ENCODE measurements at regions not wholly inside any gene's neighbourhood (a gene's known extent, or its start where the extent isn't known, plus 50 kb on each side); places are given as distances from the start of the nearest gene placed in this dataset.

DNA sequence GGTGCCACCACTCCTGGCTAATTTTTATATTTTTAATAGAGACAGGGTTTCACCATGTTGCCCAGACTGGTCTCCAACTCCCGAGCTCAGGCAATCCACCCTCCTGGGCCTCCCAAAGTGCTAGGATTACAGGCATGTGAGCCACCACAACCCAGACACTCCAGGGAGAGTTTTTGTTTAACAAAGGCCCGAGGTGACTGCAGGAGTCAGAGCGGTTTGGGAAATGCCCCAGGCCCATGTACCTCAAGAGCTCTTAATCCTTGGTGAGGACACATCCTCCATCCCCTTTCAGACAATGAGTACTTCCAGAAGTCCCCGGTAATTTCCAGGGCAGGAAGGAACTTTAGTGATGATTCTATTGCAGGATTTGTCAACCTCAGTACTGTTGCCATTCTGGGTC lies 176.0 kb downstream of the ESRRB start:
- POLR2A ChIA-PET: no interaction called here
- no peak for ATAC-seq
- intact Hi-C loops (cut with micrococcal nuclease): no loop called here
- CTCF ChIA-PET: no interaction called here
- no peak overlapping the region for H3K4me3 Mint-ChIP-seq
- no peak overlapping the region for H3K27ac Mint-ChIP-seq
- H3K9me3 Mint-ChIP-seq: no peaks in the 10 kb centered on the region
- H3K4me1 Mint-ChIP-seq (ENCODE audit: low read depth): no peaks in the 10 kb centered on the region
- TF ChIP-seq, protein P1, sequence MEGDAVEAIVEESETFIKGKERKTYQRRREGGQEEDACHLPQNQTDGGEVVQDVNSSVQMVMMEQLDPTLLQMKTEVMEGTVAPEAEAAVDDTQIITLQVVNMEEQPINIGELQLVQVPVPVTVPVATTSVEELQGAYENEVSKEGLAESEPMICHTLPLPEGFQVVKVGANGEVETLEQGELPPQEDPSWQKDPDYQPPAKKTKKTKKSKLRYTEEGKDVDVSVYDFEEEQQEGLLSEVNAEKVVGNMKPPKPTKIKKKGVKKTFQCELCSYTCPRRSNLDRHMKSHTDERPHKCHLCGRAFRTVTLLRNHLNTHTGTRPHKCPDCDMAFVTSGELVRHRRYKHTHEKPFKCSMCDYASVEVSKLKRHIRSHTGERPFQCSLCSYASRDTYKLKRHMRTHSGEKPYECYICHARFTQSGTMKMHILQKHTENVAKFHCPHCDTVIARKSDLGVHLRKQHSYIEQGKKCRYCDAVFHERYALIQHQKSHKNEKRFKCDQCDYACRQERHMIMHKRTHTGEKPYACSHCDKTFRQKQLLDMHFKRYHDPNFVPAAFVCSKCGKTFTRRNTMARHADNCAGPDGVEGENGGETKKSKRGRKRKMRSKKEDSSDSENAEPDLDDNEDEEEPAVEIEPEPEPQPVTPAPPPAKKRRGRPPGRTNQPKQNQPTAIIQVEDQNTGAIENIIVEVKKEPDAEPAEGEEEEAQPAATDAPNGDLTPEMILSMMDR (IDR thresholded peaks at IDR 0.05): no peak
- H3K27me3 Mint-ChIP-seq: peaks cover 2% of the 10 kb centered on the region
- no peak for DNase-seq
- no peaks in the 10 kb centered on the region for H3K36me3 Mint-ChIP-seq (ENCODE audit: low read depth)

DNA sequence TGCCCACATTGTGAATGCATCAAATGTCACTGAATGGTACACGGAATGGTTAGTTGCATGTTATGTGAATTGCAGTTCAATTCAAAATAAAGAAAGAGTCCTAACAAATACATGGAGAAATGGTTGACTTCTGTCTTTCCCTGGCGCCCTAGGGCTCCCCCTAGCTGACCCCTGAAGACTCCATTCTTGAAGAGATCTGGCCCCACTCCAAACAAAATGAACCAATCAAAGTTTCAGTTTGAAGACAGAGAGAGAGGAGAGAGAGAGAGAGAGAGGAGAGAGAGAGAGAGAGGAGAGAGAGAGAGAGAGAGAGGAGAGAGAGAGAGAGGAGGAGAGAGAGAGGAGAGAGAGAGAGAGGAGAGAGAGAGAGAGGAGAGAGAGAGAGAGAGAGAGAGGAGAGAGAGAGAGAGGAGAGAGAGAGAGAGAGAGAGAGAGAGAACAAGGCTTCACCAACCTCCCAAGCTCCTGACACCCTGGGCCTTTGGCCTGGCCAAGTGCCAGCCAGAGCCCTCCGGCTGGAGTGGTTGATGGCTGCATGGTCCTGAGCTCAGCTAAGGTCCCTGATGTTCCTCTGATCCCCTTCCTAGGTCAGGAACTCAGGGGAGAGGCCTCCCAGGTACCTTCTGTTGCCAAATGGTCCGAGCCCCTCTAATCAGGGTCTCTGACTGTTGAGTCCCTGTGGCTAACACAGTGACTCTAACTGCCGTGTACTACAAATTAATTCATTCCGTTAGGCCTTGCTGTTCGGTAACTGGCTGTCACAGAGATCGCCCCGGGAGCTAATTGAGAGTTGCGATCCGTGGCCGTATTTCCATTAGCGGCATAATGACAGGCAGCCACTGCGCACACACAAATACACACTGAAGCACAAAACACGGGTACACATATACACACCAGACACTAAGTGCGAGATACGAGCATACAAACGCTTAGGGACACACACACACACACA lies 188.8 kb downstream of the ESRRB start:
- intact Hi-C loops (cut with micrococcal nuclease): no loop called here
- Mint-ChIP-seq H3K27me3 (no peaks in the 10 kb centered on the region), H3K27ac (no peak overlapping the region), H3K36me3 (ENCODE audit: low read depth) (no peaks in the 10 kb centered on the region), H3K4me3 (no peak overlapping the region), H3K4me1 (ENCODE audit: low read depth) (no peaks in the 10 kb centered on the region), H3K9me3 (no peaks in the 10 kb centered on the region)
- TF ChIP-seq, protein P1 (IDR thresholded peaks at IDR 0.05): no peak
- CTCF ChIA-PET: no interaction called here
- POLR2A ChIA-PET: no interaction called here
- DNase-seq: no peak
- ATAC-seq: no peak

DNA sequence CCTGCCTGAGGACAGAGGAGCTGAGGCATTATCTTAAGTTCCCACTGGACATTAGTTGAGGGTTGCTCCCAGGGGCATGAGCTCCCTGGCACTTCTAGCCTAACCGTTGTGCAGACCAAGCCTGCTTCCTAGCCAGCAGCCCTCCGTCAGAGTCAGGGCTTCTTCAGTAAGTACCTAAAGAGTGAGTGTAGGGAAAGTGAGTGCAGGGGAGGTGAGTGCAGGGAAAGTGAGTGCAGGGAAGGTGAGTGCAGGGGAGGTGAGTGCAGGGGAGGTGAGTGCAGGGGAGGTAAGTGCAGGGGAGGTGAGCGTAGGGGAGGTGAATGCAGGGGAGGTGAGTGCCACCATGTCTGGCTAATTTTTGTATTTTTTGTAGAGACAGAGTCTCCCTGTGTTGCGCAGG lies 190.5 kb downstream of the ESRRB start:
- TF ChIP-seq, protein P1 (IDR thresholded peaks at IDR 0.05): no peak
- POLR2A ChIA-PET: no interaction called here
- H3K27me3 Mint-ChIP-seq: no peaks in the 10 kb centered on the region
- no peaks in the 10 kb centered on the region for H3K4me1 Mint-ChIP-seq (ENCODE audit: low read depth)
- H3K4me3 Mint-ChIP-seq: no peak overlapping the region
- DNase-seq: no peak
- H3K27ac Mint-ChIP-seq: no peak overlapping the region
- intact Hi-C loops (cut with micrococcal nuclease): no loop called here
- no peak for ATAC-seq
- CTCF ChIA-PET: no interaction called here
- H3K36me3 Mint-ChIP-seq (ENCODE audit: low read depth): no peaks in the 10 kb centered on the region
- H3K9me3 Mint-ChIP-seq: no peaks in the 10 kb centered on the region

DNA sequence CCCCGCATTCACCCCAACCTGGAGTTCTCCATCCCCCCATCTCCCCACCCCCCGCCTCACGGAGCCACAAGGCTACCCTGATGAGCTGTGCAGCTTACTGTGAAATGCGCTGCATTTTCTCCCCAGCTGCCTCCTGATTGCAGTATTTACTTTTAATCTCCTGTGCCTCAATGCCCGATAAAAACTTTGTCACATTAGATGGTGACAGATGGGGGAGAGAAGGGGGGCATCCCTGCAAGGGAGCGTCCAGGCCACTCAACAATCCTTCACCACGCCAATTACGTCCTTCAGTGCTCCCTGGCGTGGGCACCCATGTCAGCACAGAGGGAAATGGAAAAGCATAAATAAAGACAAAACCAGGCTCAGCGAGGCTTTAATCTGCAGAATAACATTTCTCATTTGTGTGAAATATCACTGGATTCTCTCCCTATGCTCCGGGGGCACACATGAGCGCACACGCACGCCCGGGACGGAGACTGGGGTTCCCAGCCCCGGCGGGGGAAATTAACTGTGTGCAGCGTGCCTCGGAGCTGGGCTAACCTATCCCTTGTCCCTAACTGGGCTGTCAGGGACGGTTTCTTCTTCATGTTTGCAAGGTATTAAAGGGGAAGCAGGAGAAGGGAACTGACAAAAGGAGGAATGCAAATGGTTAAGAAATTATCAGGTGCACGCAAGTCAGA lies 186.7 kb upstream of the VASH1 start:
- ATAC-seq (no peak), DNase-seq (no peak)
- no peaks in the 10 kb centered on the region for H3K9me3 Mint-ChIP-seq
- no peaks in the 10 kb centered on the region for H3K27me3 Mint-ChIP-seq
- no peak overlapping the region for H3K27ac Mint-ChIP-seq
- no peaks in the 10 kb centered on the region for H3K4me1 Mint-ChIP-seq (ENCODE audit: low read depth)
- ChIA-PET POLR2A (interaction anchor here (0.6 kb wide), 1 partner anchor 860 kb away, joined by 3 read pairs; no protein-coding TSS in a partner anchor), CTCF (interaction anchor here (0.5 kb wide), 1 partner anchor 1355 kb away, joined by 3 read pairs; no protein-coding TSS in a partner anchor)
- no peak overlapping the region for H3K4me3 Mint-ChIP-seq
- intact Hi-C loops (cut with micrococcal nuclease): no loop called here
- no peaks in the 10 kb centered on the region for H3K36me3 Mint-ChIP-seq (ENCODE audit: low read depth)
- TF ChIP-seq, protein P1 (IDR thresholded peaks at IDR 0.05): no peak

DNA sequence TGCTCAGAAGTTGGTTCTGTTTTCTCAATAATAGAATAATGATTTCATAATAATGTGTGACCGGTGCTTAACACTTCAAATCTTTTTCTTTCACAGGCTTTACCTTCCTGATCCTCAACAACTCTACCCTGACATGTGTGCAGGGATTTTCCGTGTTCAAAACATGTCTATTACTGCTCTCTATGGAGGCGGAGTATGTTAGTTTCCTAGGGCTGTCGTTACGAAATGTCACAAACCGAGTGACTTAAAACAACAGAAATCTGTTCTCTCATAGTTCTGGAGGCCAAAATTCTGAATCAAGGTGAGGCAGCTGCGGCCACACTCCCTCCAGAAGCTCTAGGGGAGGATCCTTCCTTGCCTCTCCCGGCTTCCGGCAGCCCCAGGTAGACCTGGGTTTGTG lies 186.2 kb upstream of the VASH1 start:
- no peaks in the 10 kb centered on the region for H3K27me3 Mint-ChIP-seq
- intact Hi-C loops (cut with micrococcal nuclease): no loop called here
- DNase-seq (no peak), ATAC-seq (no peak)
- TF ChIP-seq, protein P1 (IDR thresholded peaks at IDR 0.05): no peak
- H3K4me3 Mint-ChIP-seq: no peak overlapping the region
- H3K9me3 Mint-ChIP-seq: no peaks in the 10 kb centered on the region
- ChIA-PET CTCF (interaction anchor here (0.5 kb wide), 1 partner anchor 1356 kb away, joined by 3 read pairs; no protein-coding TSS in a partner anchor), POLR2A (no interaction called here)
- no peaks in the 10 kb centered on the region for H3K36me3 Mint-ChIP-seq (ENCODE audit: low read depth)
- H3K27ac Mint-ChIP-seq: no peak overlapping the region
- H3K4me1 Mint-ChIP-seq (ENCODE audit: low read depth): no peaks in the 10 kb centered on the region
